ENCODE measurements at regions not wholly inside any gene's neighbourhood (a gene's known extent, or its start where the extent isn't known, plus 50 kb on each side); places are given as distances from the start of the nearest gene placed in this dataset.
"Not testable (repeated sequence)": the region's sequence is repeated elsewhere in the genome, so short reads cannot be mapped to it uniquely, and the experiment has no call there.

GRCh38 chr6:12609751-12610150, 106.8 kb upstream of the PHACTR1 start:
- no peak for DNase-seq (ENCODE audit: low read depth, low spot score)

- DNase-seq (ENCODE audit: low read depth, low spot score) = no peak
Observed at GRCh38 chr6:12610862-12611261, 105.7 kb upstream of the PHACTR1 start.

GRCh38 chr6:12613811-12614210, 102.8 kb upstream of the PHACTR1 start:
- DNase-seq (ENCODE audit: low read depth, low spot score) = no peak

GRCh38 chr6:12614456-12614855, 102.1 kb upstream of the PHACTR1 start:
- DNase-seq (ENCODE audit: low read depth, low spot score) = no peak

GRCh38 chr6:12618296-12618695, 98.3 kb upstream of the PHACTR1 start:
- no peak for DNase-seq (ENCODE audit: low read depth, low spot score)

- no peak for DNase-seq (ENCODE audit: low read depth, low spot score)
Observed at GRCh38 chr6:12621754-12622153, 94.8 kb upstream of the PHACTR1 start.

GRCh38 chr6:12622566-12622965, 94.0 kb upstream of the PHACTR1 start:
- no peak for DNase-seq (ENCODE audit: low read depth, low spot score)

- no peak for DNase-seq (ENCODE audit: low read depth, low spot score)
Observed at GRCh38 chr6:12624142-12624837, 92.3 kb upstream of the PHACTR1 start.

- no peak for DNase-seq (ENCODE audit: low read depth, low spot score)
Observed at GRCh38 chr6:12627053-12627452, 89.5 kb upstream of the PHACTR1 start.

GRCh38 chr6:12628327-12628726, 88.2 kb upstream of the PHACTR1 start:
- no peak for DNase-seq (ENCODE audit: low read depth, low spot score)

GRCh38 chr6:12633746-12634145, 82.8 kb upstream of the PHACTR1 start:
- DNase-seq (ENCODE audit: low read depth, low spot score) = not testable (repeated sequence)

- DNase-seq (ENCODE audit: low read depth, low spot score) = no peak
Observed at GRCh38 chr6:12635375-12635774, 81.2 kb upstream of the PHACTR1 start.

GRCh38 chr6:12635813-12636212, 80.8 kb upstream of the PHACTR1 start:
- no peak for DNase-seq (ENCODE audit: low read depth, low spot score)

- DNase-seq (ENCODE audit: low read depth, low spot score) = no peak
Observed at GRCh38 chr6:12636336-12636735, 80.2 kb upstream of the PHACTR1 start.

- no peak for DNase-seq (ENCODE audit: low read depth, low spot score)
Observed at GRCh38 chr6:12637960-12638641, 78.5 kb upstream of the PHACTR1 start.

GRCh38 chr6:12640438-12640837, 76.1 kb upstream of the PHACTR1 start:
- no peak for DNase-seq (ENCODE audit: low read depth, low spot score)

GRCh38 chr6:12641785-12642184, 74.8 kb upstream of the PHACTR1 start:
- not testable (repeated sequence) for DNase-seq (ENCODE audit: low read depth, low spot score)

GRCh38 chr6:12645941-12646340, 70.6 kb upstream of the PHACTR1 start:
- DNase-seq (ENCODE audit: low read depth, low spot score) = no peak

- no peak for DNase-seq (ENCODE audit: low read depth, low spot score)
Observed at GRCh38 chr6:12648171-12648570, 68.4 kb upstream of the PHACTR1 start.

- no peak for DNase-seq (ENCODE audit: low read depth, low spot score)
Observed at GRCh38 chr6:12649325-12649724, 67.2 kb upstream of the PHACTR1 start.

- DNase-seq (ENCODE audit: low read depth, low spot score) = no peak
Observed at GRCh38 chr6:12653486-12653885, 63.1 kb upstream of the PHACTR1 start.

GRCh38 chr6:12654107-12654506, 62.5 kb upstream of the PHACTR1 start:
- no peak for DNase-seq (ENCODE audit: low read depth, low spot score)

GRCh38 chr6:12654514-12654913, 62.1 kb upstream of the PHACTR1 start:
- DNase-seq (ENCODE audit: low read depth, low spot score) = no peak

Data from brain pericyte (primary cell).